A673 (cell line): ENCODE measurements at regions not wholly inside any gene's neighbourhood (a gene's known extent, or its start where the extent isn't known, plus 50 kb on each side); places are given as distances from the start of the nearest gene placed in this dataset.
"Not testable (repeated sequence)": the region's sequence is repeated elsewhere in the genome, so short reads cannot be mapped to it uniquely, and the experiment has no call there.

Source experiments
- BruUV-seq: library from RNA; stranded (reverse); fragments of 400-500 nt; replicated peaks from 2 replicates; lab custom pipeline; 2021; lab: Mats Ljungman, UMichigan
- CTCF ChIA-PET: fragments of 300-600 bp; sonication (Branson Sonifier 250); formaldehyde crosslinking; loops from one replicate; lab custom pipeline; 2022; ENCODE audit warnings: antibody characterized with exemption; lab: Charles Lee
- POLR2A ChIA-PET: fragments of 300-600 bp; sonication (Branson Sonifier 250); formaldehyde crosslinking; loops from one replicate; lab custom pipeline; 2022; ENCODE audit warnings: antibody characterized with exemption; ENCODE audit not compliant: low non-redundant PET; lab: Charles Lee
- DNase-seq: peaks from one replicate; pipeline ENCODE4 v3.0.0-alpha.2; 2015; ENCODE audit warnings: low spot score
- H3K27ac ChIP-seq: fragments of 200-600 bp; sonication (generic); 2 replicates; pipeline ENCODE4 v1.5.1; 2016; ENCODE audit warnings: mixed run types, low read depth, mild to moderate bottlenecking, mixed read lengths, antibody characterized with exemption, low read length; ENCODE audit not compliant: poor library complexity, severe bottlenecking
- H3K27me3 ChIP-seq: fragments of 200-600 bp; sonication (generic); replicated peaks from 2 replicates; pipeline ENCODE4 v1.6.1; 2017; ENCODE audit warnings: mixed run types, low read depth, mild to moderate bottlenecking, mixed read lengths, antibody characterized with exemption, low read length; ENCODE audit not compliant: insufficient read depth, poor library complexity
- H3K36me3 ChIP-seq: fragments of 200-600 bp; sonication (generic); 2 replicates; pipeline ENCODE4 v1.6.1; 2016; ENCODE audit warnings: mixed run types, mild to moderate bottlenecking, mixed read lengths, antibody characterized with exemption, low read length; ENCODE audit not compliant: insufficient read depth, poor library complexity, severe bottlenecking
- H3K4me1 ChIP-seq: fragments of 200-600 bp; sonication (generic); 2 replicates; pipeline ENCODE4 v1.6.1; 2017; ENCODE audit warnings: mixed run types, mild to moderate bottlenecking, mixed read lengths, antibody characterized with exemption, low read length; ENCODE audit not compliant: insufficient read depth, poor library complexity, severe bottlenecking
- H3K4me3 ChIP-seq: fragments of 200-600 bp; sonication (generic); 2 replicates; pipeline ENCODE4 v1.5.1; 2016; ENCODE audit warnings: low read depth, mixed run types, mild to moderate bottlenecking, mixed read lengths, low read length; ENCODE audit not compliant: poor library complexity, severe bottlenecking
- H3K9me3 ChIP-seq: fragments of 200-600 bp; sonication (generic); 2 replicates; pipeline ENCODE4 v1.6.1; 2016; ENCODE audit warnings: mixed run types, low read depth, mild to moderate bottlenecking, mixed read lengths, antibody characterized with exemption, low read length; ENCODE audit not compliant: poor library complexity, severe bottlenecking
- CTCF ChIP-seq: fragments of 300-800, 200-600 bp; sonication (generic); conservative IDR thresholded peaks from 2 replicates; pipeline ENCODE4 v1.5.1; 2017; ENCODE audit warnings: low read depth, mild to moderate bottlenecking, antibody characterized with exemption, low read length, moderate library complexity, mixed read lengths
- EZH2 ChIP-seq: fragments of 200-600 bp; sonication (generic); IDR thresholded peaks from 2 replicates; pipeline ENCODE4 v1.6.1; 2017; ENCODE audit warnings: borderline replicate concordance, low read depth, mild to moderate bottlenecking, mixed read lengths, antibody characterized with exemption, low read length; ENCODE audit not compliant: poor library complexity, severe bottlenecking
- intact Hi-C: fragments of 100-400 bp; cut with micrococcal nuclease; formaldehyde crosslinking; loops from one replicate; pipeline ENCODE4 v1.10.0; 2022; ENCODE audit not compliant: unreplicated experiment

- intact Hi-C loops, H3K4me3 ChIP-seq, H3K9me3 ChIP-seq, DNase-seq, CTCF ChIA-PET, H3K36me3 ChIP-seq, H3K27ac ChIP-seq, H3K27me3 ChIP-seq, BruUV-seq, H3K4me1 ChIP-seq, POLR2A ChIA-PET: not testable (repeated sequence)
Observed at GRCh38 chr16:29326164-29327125, 80.1 kb downstream of the NPIPB11 start.

- POLR2A ChIA-PET, CTCF ChIA-PET, H3K27ac ChIP-seq, H3K36me3 ChIP-seq, H3K9me3 ChIP-seq, H3K4me3 ChIP-seq, H3K27me3 ChIP-seq, intact Hi-C loops, H3K4me1 ChIP-seq, DNase-seq, BruUV-seq: not testable (repeated sequence)
Observed at GRCh38 chr16:29323725-29324124, 82.8 kb downstream of the NPIPB11 start.

GRCh38 chr16:29321585-29321984 lies 84.9 kb downstream of the NPIPB11 start:
- no peaks in the 10 kb centered on the region for H3K9me3 ChIP-seq
- H3K27me3 ChIP-seq = no peaks in the 10 kb centered on the region
- H3K36me3 ChIP-seq = no peaks in the 10 kb centered on the region
- intact Hi-C loops = no loop called here
- CTCF ChIA-PET = no interaction called here
- H3K4me1 ChIP-seq = no peaks in the 10 kb centered on the region
- TF ChIP-seq EZH2 (no peak), CTCF (no peak)
- no peak overlapping the region for H3K4me3 ChIP-seq
- H3K27ac ChIP-seq = no peak overlapping the region
- POLR2A ChIA-PET = no interaction called here
- BruUV-seq = no TSS peak
- no peak for DNase-seq

- DNase-seq = no peak
- no peaks in the 10 kb centered on the region for H3K36me3 ChIP-seq
- intact Hi-C loops = no loop called here
- H3K27me3 ChIP-seq = no peaks in the 10 kb centered on the region
- H3K4me3 ChIP-seq = no peak overlapping the region
- ChIA-PET CTCF (no interaction called here), POLR2A (no interaction called here)
- no peak overlapping the region for H3K27ac ChIP-seq
- H3K4me1 ChIP-seq = no peaks in the 10 kb centered on the region
- no peak for TF ChIP-seq EZH2
- TF ChIP-seq CTCF = no peak
- no peaks in the 10 kb centered on the region for H3K9me3 ChIP-seq
- no TSS peak for BruUV-seq
Observed at GRCh38 chr16:29321000-29321393, 85.5 kb downstream of the NPIPB11 start.
